WERI-Rb-1 (cell line): ENCODE measurements at regions not wholly inside any gene's neighbourhood (a gene's known extent, or its start where the extent isn't known, plus 50 kb on each side); places are given as distances from the start of the nearest gene placed in this dataset.

Experiments used
- DNase-seq: peaks from one replicate; pipeline ENCODE4 v3.0.0-alpha.2; 2020
- H3K27ac ChIP-seq: fragments of 250-450 bp; sonication (Bioruptor Pico); 2 replicates; pipeline ENCODE4 v1.5.1; 2020; ENCODE audit warnings: mild to moderate bottlenecking, moderate library complexity
- H3K27me3 ChIP-seq: fragments of 250-450 bp; sonication (Bioruptor Pico); 2 replicates; pipeline ENCODE4 v1.5.1; 2021; ENCODE audit warnings: mild to moderate bottlenecking, low read depth, moderate library complexity; ENCODE audit not compliant: insufficient read depth, severe bottlenecking
- H3K36me3 ChIP-seq: fragments of 250-450 bp; sonication (Bioruptor Pico); 2 replicates; pipeline ENCODE4 v1.5.1; 2020; ENCODE audit warnings: mild to moderate bottlenecking, moderate library complexity
- H3K4me3 ChIP-seq: 2 replicates; pipeline ENCODE4 v1.5.1; 2011; ENCODE audit warnings: low read depth, mild to moderate bottlenecking, control low read depth, low read length
- H3K9me3 ChIP-seq: fragments of 250-450 bp; sonication (Bioruptor Pico); 2 replicates; pipeline ENCODE4 v1.5.1; 2021; ENCODE audit warnings: mild to moderate bottlenecking, moderate library complexity; ENCODE audit not compliant: severe bottlenecking
- CTCF ChIP-seq: IDR thresholded peaks from 2 replicates; pipeline ENCODE4 v1.5.1; 2011; ENCODE audit warnings: low read depth, mild to moderate bottlenecking, control low read depth, inconsistent platforms, low read length

DNA sequence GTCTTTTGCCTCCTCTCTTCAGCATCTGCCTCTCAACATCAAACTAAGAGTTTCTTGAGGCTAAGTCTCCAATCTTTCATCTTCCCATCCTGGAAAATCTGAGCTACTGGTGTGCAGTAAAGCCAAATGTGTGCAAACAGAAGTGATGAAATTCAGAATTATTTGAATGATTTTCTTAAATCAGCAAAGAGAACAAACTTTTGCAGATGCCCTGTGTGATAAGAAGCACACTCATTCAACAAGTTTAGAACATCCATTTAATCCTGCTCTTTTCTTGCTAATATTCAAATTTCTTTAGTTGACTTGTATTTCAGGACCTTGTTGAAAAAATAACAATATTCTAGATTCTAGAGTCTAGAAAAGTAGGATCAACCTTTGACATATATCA is 1374.9 kb upstream of the CELF4 start:
- Histone ChIP-seq H3K4me3 (no peak overlapping the region), H3K36me3 (no peaks in the 10 kb centered on the region), H3K27ac (no peak overlapping the region), H3K27me3 (no peaks in the 10 kb centered on the region), H3K9me3 (no peaks in the 10 kb centered on the region)
- TF ChIP-seq CTCF, result no peak
- DNase-seq, result no peak

GRCh38 chr18:38933910-38934510 is 1368.4 kb upstream of the CELF4 start:
- Histone ChIP-seq H3K27me3 (no peaks in the 10 kb centered on the region), H3K27ac (no peak overlapping the region), H3K4me3 (no peak overlapping the region), H3K9me3 (no peaks in the 10 kb centered on the region), H3K36me3 (no peaks in the 10 kb centered on the region)
- DNase-seq, result no peak
- no peak for TF ChIP-seq CTCF

DNA sequence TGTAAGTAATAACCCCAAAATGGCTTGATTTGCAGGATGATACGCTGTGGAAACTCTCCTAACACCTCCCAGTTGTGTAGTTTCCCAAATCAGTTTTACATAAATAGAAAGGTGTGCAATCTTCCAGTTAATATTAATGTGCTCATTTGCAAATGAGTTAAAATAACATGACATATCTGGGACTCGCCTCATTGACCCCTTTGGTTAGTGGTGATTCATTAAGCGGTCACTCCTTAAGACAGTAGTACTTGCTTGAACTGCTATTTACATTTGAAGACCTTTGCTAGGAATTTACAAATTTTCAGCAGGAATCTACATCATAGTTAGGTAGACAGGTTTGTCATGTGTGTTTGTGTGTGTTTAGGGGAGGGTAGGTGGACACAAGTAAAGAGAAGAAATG is 1367.7 kb upstream of the CELF4 start:
- no peak for DNase-seq
- TF ChIP-seq CTCF, result no peak
- Histone ChIP-seq H3K27ac (no peak overlapping the region), H3K36me3 (no peaks in the 10 kb centered on the region), H3K4me3 (no peak overlapping the region), H3K9me3 (no peaks in the 10 kb centered on the region), H3K27me3 (no peaks in the 10 kb centered on the region)

DNA sequence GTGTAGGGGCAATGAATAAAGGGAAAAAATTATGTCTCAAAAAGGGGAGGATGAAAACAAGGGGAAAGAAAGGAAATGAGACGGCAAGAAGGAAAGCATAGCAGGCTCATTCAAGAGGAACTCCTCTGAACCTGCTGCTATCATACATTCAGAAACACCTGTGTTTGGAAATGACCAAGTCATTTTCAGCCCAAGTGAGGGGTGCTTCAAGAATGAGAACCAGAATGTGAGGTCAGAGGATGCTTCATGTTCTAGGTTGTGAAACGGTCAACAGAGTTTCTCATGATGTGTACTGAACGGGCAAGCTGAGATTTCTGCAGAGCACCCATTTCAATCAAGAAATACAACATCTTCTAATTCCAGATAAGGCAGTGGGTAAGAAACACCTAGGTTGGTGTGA is 1367.2 kb upstream of the CELF4 start:
- Histone ChIP-seq H3K36me3 (no peaks in the 10 kb centered on the region), H3K27me3 (no peaks in the 10 kb centered on the region), H3K9me3 (no peaks in the 10 kb centered on the region), H3K4me3 (no peak overlapping the region), H3K27ac (no peak overlapping the region)
- no peak for TF ChIP-seq CTCF
- DNase-seq, result no peak

GRCh38 chr18:38931754-38932050 is 1366.1 kb upstream of the CELF4 start:
- Histone ChIP-seq H3K9me3 (no peaks in the 10 kb centered on the region), H3K27ac (no peak overlapping the region), H3K27me3 (no peaks in the 10 kb centered on the region), H3K36me3 (no peaks in the 10 kb centered on the region), H3K4me3 (no peak overlapping the region)
- DNase-seq, result no peak
- no peak for TF ChIP-seq CTCF

DNA sequence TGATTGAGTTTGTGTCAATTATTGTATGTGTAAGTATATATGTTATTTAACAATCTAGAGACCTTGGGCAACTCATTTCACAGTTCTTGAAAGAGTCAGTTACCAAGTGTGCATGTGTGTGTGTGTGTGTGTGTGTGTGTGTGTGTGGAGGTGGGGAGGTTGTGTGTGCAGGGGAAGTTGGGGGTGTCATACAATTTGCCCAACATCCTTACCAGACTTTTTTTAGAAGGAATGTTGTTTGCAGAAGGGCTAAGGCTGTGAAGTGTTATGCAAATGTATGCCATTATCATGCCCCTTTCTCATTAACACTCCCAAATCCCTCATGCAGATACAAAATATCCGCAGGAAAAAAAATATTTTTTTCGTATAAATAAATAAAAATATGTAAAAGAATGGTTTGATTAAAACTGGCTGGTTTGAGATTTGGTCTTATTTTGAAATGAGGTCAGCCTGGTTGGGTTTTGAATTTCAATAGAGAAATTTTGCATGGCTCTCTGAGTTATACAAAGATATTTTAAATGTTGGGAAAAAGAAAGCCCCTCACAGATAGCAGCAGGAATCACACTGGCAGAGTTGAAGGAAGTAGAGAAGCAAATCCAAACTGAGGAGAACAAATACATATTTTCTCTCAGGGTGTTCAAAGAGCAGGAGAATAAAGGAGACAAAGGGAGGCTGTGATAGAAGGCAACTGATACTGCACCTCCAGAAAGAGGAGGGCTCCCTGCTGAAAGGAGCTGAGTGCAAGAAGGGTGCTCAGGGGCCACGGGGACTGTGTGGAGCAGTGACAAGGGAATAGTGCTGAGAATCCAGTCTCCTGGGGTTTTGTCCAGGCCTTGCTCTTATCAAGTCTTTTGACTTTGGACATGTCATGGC is 1365.5 kb upstream of the CELF4 start:
- Histone ChIP-seq H3K4me3 (no peak overlapping the region), H3K36me3 (no peaks in the 10 kb centered on the region), H3K27ac (no peak overlapping the region), H3K9me3 (no peaks in the 10 kb centered on the region), H3K27me3 (no peaks in the 10 kb centered on the region)
- no peak for DNase-seq
- TF ChIP-seq CTCF, result no peak
